ENCODE measurements at regions not wholly inside any gene's neighbourhood (a gene's known extent, or its start where the extent isn't known, plus 50 kb on each side); places are given as distances from the start of the nearest gene placed in this dataset.

DNA sequence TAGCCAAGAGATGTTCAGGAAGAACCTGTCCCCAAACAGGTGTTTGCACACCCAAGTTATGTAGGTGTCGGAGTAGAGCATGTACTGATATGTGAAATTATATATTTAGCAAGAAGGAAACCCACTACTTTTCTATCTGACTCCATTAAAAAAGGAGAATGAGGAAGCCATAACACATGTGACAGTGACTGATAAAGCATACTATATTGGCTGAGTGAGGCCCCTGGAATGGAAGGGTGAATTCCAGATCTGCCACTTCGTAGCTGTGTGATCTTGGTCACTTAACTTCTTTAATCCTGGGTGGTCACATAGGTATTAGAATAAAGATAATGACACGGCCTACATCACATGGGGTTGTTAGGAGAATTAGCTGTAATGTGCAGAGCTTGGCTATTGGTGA lies 116.0 kb upstream of the MAN2A1 start:
- TF ChIP-seq, protein P1, sequence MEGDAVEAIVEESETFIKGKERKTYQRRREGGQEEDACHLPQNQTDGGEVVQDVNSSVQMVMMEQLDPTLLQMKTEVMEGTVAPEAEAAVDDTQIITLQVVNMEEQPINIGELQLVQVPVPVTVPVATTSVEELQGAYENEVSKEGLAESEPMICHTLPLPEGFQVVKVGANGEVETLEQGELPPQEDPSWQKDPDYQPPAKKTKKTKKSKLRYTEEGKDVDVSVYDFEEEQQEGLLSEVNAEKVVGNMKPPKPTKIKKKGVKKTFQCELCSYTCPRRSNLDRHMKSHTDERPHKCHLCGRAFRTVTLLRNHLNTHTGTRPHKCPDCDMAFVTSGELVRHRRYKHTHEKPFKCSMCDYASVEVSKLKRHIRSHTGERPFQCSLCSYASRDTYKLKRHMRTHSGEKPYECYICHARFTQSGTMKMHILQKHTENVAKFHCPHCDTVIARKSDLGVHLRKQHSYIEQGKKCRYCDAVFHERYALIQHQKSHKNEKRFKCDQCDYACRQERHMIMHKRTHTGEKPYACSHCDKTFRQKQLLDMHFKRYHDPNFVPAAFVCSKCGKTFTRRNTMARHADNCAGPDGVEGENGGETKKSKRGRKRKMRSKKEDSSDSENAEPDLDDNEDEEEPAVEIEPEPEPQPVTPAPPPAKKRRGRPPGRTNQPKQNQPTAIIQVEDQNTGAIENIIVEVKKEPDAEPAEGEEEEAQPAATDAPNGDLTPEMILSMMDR (IDR thresholded peaks at IDR 0.05), result no peak
- TF ChIP-seq POLR2A (IDR thresholded peaks at IDR 0.05; ENCODE audit: low read depth) (no peak), EP300 (IDR thresholded peaks at IDR 0.05) (no peak)
